ENCODE measurements at regions not wholly inside any gene's neighbourhood (a gene's known extent, or its start where the extent isn't known, plus 50 kb on each side); places are given as distances from the start of the nearest gene placed in this dataset.

DNA sequence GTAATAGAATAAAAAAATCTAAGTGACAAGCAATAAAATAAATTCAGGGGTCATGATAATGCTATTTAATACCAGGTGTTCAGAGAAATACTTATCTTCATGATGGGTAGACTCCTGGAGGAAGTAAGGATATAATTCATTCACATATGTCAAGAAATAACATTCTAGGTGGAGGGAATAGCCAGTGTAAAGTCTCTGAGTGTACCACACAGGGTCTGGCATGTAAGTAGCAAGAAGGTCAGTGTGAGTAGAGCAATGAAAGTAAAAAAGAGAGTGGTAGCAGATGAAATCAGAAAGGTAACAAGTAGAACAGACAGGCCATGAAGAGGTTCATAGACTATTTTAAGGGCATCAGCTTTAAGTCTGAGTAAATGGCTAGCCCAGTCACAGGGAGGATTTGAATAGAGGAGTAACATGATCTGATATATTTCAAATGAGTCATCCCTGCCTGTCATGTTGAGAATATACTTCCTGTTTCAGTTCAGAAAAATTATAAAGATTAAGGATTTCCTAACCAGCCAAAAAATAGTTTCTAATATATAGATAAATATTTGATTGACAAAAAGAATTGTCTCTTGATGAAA, 519.9 kb downstream of the C12orf50 start:
- Histone ChIP-seq H3K4ac (ENCODE audit: low read depth, low read length) (no peak overlapping the region), H4K20me1 (ENCODE audit: control insufficient read depth, insufficient read depth, insufficient read length) (no peaks in the 10 kb centered on the region), H2AK5ac (ENCODE audit: insufficient read length, low read length) (no peak overlapping the region), H2BK120ac (ENCODE audit: low read depth, low read length, poor library complexity, severe bottlenecking) (no peak overlapping the region), H3K4me2 (ENCODE audit: insufficient read depth, insufficient read length, low read length) (no peak overlapping the region), H2BK5ac (ENCODE audit: insufficient read length, low read length) (no peak overlapping the region), H4K5ac (ENCODE audit: insufficient read length, low read depth, low read length) (no peak overlapping the region), H3K23ac (ENCODE audit: insufficient read length, low read depth, low read length) (no peak overlapping the region), H3K56ac (ENCODE audit: insufficient read length, low read depth, low read length) (no peak overlapping the region), H3K9me3 (ENCODE audit: control insufficient read depth, low read depth, low read length) (no peaks in the 10 kb centered on the region), H3K27ac (ENCODE audit: insufficient read length, low read depth, low read length) (no peak overlapping the region), H3K79me2 (ENCODE audit: insufficient read depth, low read length) (no peaks in the 10 kb centered on the region), H2AFZ (ENCODE audit: low read length) (no peak overlapping the region), H2BK20ac (ENCODE audit: low read depth, low read length, poor library complexity, severe bottlenecking) (no peak overlapping the region), H3K23me2 (ENCODE audit: insufficient read length, low read depth, low read length, poor library complexity, severe bottlenecking) (no peaks in the 10 kb centered on the region), H3K27me3 (ENCODE audit: insufficient read depth, low read length) (no peaks in the 10 kb centered on the region), H3K14ac (ENCODE audit: insufficient read depth, low read length) (no peak overlapping the region), H3K79me1 (ENCODE audit: insufficient read depth, low read depth, low read length, poor library complexity, severe bottlenecking) (no peaks in the 10 kb centered on the region), H2BK12ac (ENCODE audit: insufficient read length, low read depth, low read length) (no peak overlapping the region), H3K4me1 (ENCODE audit: insufficient read depth, low read length) (no peaks in the 10 kb centered on the region), H4K8ac (replicated peaks; ENCODE audit: insufficient read length, low read depth, low read length) (no peak overlapping the region), H2BK15ac (ENCODE audit: low read depth, low read length) (no peak overlapping the region), H3K9ac (ENCODE audit: extremely low read depth, insufficient read length, low read length) (no peak overlapping the region), H3K18ac (ENCODE audit: insufficient read length, low read depth, low read length) (no peak overlapping the region), H4K91ac (ENCODE audit: insufficient read length, low read depth, low read length) (no peak overlapping the region), H3T11ph (ENCODE audit: low read length) (no peak overlapping the region)
- DNase-seq = no peak
- no peak overlapping the region for H3K27ac Mint-ChIP-seq
- H3K4me1 Mint-ChIP-seq = no peaks in the 10 kb centered on the region
- TF ChIP-seq, protein P1, sequence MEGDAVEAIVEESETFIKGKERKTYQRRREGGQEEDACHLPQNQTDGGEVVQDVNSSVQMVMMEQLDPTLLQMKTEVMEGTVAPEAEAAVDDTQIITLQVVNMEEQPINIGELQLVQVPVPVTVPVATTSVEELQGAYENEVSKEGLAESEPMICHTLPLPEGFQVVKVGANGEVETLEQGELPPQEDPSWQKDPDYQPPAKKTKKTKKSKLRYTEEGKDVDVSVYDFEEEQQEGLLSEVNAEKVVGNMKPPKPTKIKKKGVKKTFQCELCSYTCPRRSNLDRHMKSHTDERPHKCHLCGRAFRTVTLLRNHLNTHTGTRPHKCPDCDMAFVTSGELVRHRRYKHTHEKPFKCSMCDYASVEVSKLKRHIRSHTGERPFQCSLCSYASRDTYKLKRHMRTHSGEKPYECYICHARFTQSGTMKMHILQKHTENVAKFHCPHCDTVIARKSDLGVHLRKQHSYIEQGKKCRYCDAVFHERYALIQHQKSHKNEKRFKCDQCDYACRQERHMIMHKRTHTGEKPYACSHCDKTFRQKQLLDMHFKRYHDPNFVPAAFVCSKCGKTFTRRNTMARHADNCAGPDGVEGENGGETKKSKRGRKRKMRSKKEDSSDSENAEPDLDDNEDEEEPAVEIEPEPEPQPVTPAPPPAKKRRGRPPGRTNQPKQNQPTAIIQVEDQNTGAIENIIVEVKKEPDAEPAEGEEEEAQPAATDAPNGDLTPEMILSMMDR (conservative IDR thresholded peaks at IDR 0.05) = no peak
- no peak overlapping the region for H3K4me3 Mint-ChIP-seq
- H3K27me3 Mint-ChIP-seq (ENCODE audit: low read depth) = no peaks in the 10 kb centered on the region
- H3K36me3 Mint-ChIP-seq (ENCODE audit: insufficient read depth in 1 of 3, low read depth in 3 of 3) = peaks cover 0 to 5% (median 3%) of the 10 kb centered on the region in 3 experiments; a peak in 5 of 7 replicates
- peaks cover 3 to 4% of the 10 kb centered on the region in 2 experiments; a peak in 4 of 5 replicates for H3K9me3 Mint-ChIP-seq
